ENCODE measurements at regions not wholly inside any gene's neighbourhood (a gene's known extent, or its start where the extent isn't known, plus 50 kb on each side); places are given as distances from the start of the nearest gene placed in this dataset.

- Histone ChIP-seq H3K9me3 (ENCODE audit: control insufficient read depth, insufficient read depth, low read length) (peaks cover 5% of the 10 kb centered on the region), H3K4me3 (ENCODE audit: low read length) (no peak overlapping the region), H3K36me3 (ENCODE audit: control insufficient read depth, insufficient read depth, low read length) (no peaks in the 10 kb centered on the region), H3K27ac (ENCODE audit: low read length) (no peak overlapping the region), H3K4me1 (ENCODE audit: control insufficient read depth, insufficient read depth, low read length) (peaks cover 22% of the 10 kb centered on the region), H3K27me3 (ENCODE audit: control insufficient read depth, insufficient read depth, low read length) (peaks cover 54% of the 10 kb centered on the region)
- ATAC-seq (no peak), DNase-seq (no peak)
- Mint-ChIP-seq H3K9me3 (no peaks in the 10 kb centered on the region), H3K27me3 (ENCODE audit: low read depth in 2 of 2) (peaks cover 42 to 62% of the 10 kb centered on the region in 2 donors), H3K36me3 (no peaks in the 10 kb centered on the region), H3K4me3 (no peak overlapping the region), H3K4me1 (peaks cover 20 to 24% of the 10 kb centered on the region in 2 donors), H3K27ac (no peak overlapping the region)
- intact Hi-C loops (cut with micrococcal nuclease), result no loop called here
- TF ChIP-seq, protein P1, sequence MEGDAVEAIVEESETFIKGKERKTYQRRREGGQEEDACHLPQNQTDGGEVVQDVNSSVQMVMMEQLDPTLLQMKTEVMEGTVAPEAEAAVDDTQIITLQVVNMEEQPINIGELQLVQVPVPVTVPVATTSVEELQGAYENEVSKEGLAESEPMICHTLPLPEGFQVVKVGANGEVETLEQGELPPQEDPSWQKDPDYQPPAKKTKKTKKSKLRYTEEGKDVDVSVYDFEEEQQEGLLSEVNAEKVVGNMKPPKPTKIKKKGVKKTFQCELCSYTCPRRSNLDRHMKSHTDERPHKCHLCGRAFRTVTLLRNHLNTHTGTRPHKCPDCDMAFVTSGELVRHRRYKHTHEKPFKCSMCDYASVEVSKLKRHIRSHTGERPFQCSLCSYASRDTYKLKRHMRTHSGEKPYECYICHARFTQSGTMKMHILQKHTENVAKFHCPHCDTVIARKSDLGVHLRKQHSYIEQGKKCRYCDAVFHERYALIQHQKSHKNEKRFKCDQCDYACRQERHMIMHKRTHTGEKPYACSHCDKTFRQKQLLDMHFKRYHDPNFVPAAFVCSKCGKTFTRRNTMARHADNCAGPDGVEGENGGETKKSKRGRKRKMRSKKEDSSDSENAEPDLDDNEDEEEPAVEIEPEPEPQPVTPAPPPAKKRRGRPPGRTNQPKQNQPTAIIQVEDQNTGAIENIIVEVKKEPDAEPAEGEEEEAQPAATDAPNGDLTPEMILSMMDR (IDR thresholded peaks at IDR 0.05), result no peak
- WGBS (ENCODE audit: insufficient coverage), result 94% methylated on average over 5 of the region's 6 CpGs
Measured at GRCh38 chr14:101440496-101440895, 120.8 kb upstream of the DIO3 start.

- Histone ChIP-seq H3K36me3 (ENCODE audit: control insufficient read depth, insufficient read depth, low read length) (no peaks in the 10 kb centered on the region), H3K27me3 (ENCODE audit: control insufficient read depth, insufficient read depth, low read length) (peaks cover 60% of the 10 kb centered on the region), H3K27ac (ENCODE audit: low read length) (no peak overlapping the region), H3K4me1 (ENCODE audit: control insufficient read depth, insufficient read depth, low read length) (peaks cover 22% of the 10 kb centered on the region), H3K9me3 (ENCODE audit: control insufficient read depth, insufficient read depth, low read length) (peaks cover 5% of the 10 kb centered on the region), H3K4me3 (ENCODE audit: low read length) (no peak overlapping the region)
- no peaks in the 10 kb centered on the region for H3K9me3 Mint-ChIP-seq
- peaks cover 42 to 58% of the 10 kb centered on the region in 2 donors for H3K27me3 Mint-ChIP-seq (ENCODE audit: low read depth in 2 of 2)
- TF ChIP-seq, protein P1 (IDR thresholded peaks at IDR 0.05), result no peak
- WGBS (ENCODE audit: insufficient coverage), result 90% methylated on average over 16 of the region's 16 CpGs
- H3K4me3 Mint-ChIP-seq, result no peak overlapping the region
- no peak for DNase-seq
- H3K36me3 Mint-ChIP-seq, result no peaks in the 10 kb centered on the region
- intact Hi-C loops (cut with micrococcal nuclease), result no loop called here
- ATAC-seq, result no peak
- peaks cover 20 to 24% of the 10 kb centered on the region in 2 donors for H3K4me1 Mint-ChIP-seq
- H3K27ac Mint-ChIP-seq, result no peak overlapping the region
Measured at GRCh38 chr14:101441710-101442109, 119.6 kb upstream of the DIO3 start.

DNA sequence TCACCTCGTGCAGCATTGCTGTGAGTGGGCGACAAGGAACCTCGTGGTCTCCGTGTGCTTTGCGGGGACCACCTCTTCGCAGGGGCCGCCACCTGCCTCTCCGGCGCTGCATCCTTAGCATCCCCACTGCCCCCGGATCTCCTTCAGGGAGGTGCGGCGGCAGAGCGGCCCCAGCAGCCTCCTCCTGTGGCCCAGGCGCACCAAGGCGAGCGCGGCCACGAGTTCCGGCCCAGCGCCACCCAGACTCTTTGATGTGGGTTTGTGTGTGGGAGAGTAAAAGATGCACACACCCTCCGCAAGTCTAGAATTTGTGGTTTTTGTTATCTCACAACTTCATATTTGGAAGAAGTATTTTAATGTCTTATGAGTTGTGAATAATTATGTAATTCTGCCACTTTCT lies 118.8 kb upstream of the DIO3 start:
- peaks cover 20 to 24% of the 10 kb centered on the region in 2 donors for H3K4me1 Mint-ChIP-seq
- 20% methylated on average over 21 of the region's 21 CpGs for WGBS (ENCODE audit: insufficient coverage)
- TF ChIP-seq, protein P1 (IDR thresholded peaks at IDR 0.05), result no peak
- H3K4me1 ChIP-seq (ENCODE audit: control insufficient read depth, insufficient read depth, low read length), result peaks cover 22% of the 10 kb centered on the region
- peaks cover 64% of the 10 kb centered on the region for H3K27me3 ChIP-seq (ENCODE audit: control insufficient read depth, insufficient read depth, low read length)
- H3K4me3 Mint-ChIP-seq, result peak overlapping the region; percentile 49
- peak; percentile 57 to 99 (median 67) for ATAC-seq
- peaks cover 45 to 64% of the 10 kb centered on the region in 2 donors for H3K27me3 Mint-ChIP-seq (ENCODE audit: low read depth in 2 of 2)
- no peaks in the 10 kb centered on the region for H3K36me3 Mint-ChIP-seq
- intact Hi-C loops (cut with micrococcal nuclease), result no loop called here
- H3K9me3 Mint-ChIP-seq, result no peaks in the 10 kb centered on the region
- DNase-seq, result peak; percentile 48 to 81
- H3K36me3 ChIP-seq (ENCODE audit: control insufficient read depth, insufficient read depth, low read length), result no peaks in the 10 kb centered on the region
- no peak overlapping the region for H3K27ac ChIP-seq (ENCODE audit: low read length)
- H3K9me3 ChIP-seq (ENCODE audit: control insufficient read depth, insufficient read depth, low read length), result peaks cover 5% of the 10 kb centered on the region
- H3K4me3 ChIP-seq (ENCODE audit: low read length), result no peak overlapping the region
- peak overlapping the region; percentile 60 to 74 for H3K27ac Mint-ChIP-seq

GRCh38 chr14:101444116-101444515 lies 117.2 kb upstream of the DIO3 start:
- Mint-ChIP-seq H3K27ac (no peak overlapping the region), H3K4me3 (no peak overlapping the region), H3K9me3 (no peaks in the 10 kb centered on the region), H3K27me3 (ENCODE audit: low read depth in 2 of 2) (peaks cover 48 to 78% of the 10 kb centered on the region in 2 donors), H3K36me3 (no peaks in the 10 kb centered on the region), H3K4me1 (peaks cover 20 to 24% of the 10 kb centered on the region in 2 donors)
- H3K27me3 ChIP-seq (ENCODE audit: control insufficient read depth, insufficient read depth, low read length), result peaks cover 66% of the 10 kb centered on the region
- peaks cover 22% of the 10 kb centered on the region for H3K4me1 ChIP-seq (ENCODE audit: control insufficient read depth, insufficient read depth, low read length)
- peaks cover 5% of the 10 kb centered on the region for H3K9me3 ChIP-seq (ENCODE audit: control insufficient read depth, insufficient read depth, low read length)
- TF ChIP-seq, protein P1 (IDR thresholded peaks at IDR 0.05), result no peak
- intact Hi-C loops (cut with micrococcal nuclease), result no loop called here
- H3K36me3 ChIP-seq (ENCODE audit: control insufficient read depth, insufficient read depth, low read length), result no peaks in the 10 kb centered on the region
- no peak overlapping the region for H3K4me3 ChIP-seq (ENCODE audit: low read length)
- DNase-seq, result no peak
- WGBS (ENCODE audit: insufficient coverage), result 91% methylated on average over 6 of the region's 7 CpGs
- H3K27ac ChIP-seq (ENCODE audit: low read length), result no peak overlapping the region
- no peak for ATAC-seq
